CD4-positive, alpha-beta memory T cell (primary cell): ENCODE measurements at regions not wholly inside any gene's neighbourhood (a gene's known extent, or its start where the extent isn't known, plus 50 kb on each side); places are given as distances from the start of the nearest gene placed in this dataset.

Experiments
- CTCF ChIA-PET: fragments of 350-600 bp; sonication (Branson Sonifier 250); formaldehyde crosslinking; loops from one replicate; lab custom pipeline; 2021; ENCODE audit warnings: inconsistent platforms; ENCODE audit not compliant: partially characterized antibody; lab: Charles Lee
- POLR2A ChIA-PET: fragments of 350-600 bp; sonication (Branson Sonifier 250); formaldehyde crosslinking; loops from one replicate; lab custom pipeline; 2021; ENCODE audit not compliant: partially characterized antibody; lab: Charles Lee
- DNase-seq, 5 donors: peaks; one replicate each; pipeline versions ENCODE4 v3.0.0 to v3.0.0-alpha.2; 2020 to 2022; ENCODE audit warnings: mixed read lengths in 1 of 5
- H3K27ac ChIP-seq: one replicate; pipeline ENCODE4 v1.7.0; 2013; ENCODE audit warnings: low read depth, low read length
- H3K27me3 ChIP-seq: 2 replicates; pipeline ENCODE4 v1.7.0; 2013; ENCODE audit warnings: mild to moderate bottlenecking, low read length, moderate library complexity; ENCODE audit not compliant: insufficient read depth
- H3K36me3 ChIP-seq: 2 replicates; pipeline ENCODE4 v1.7.0; 2013; ENCODE audit warnings: mild to moderate bottlenecking, low read length, moderate library complexity; ENCODE audit not compliant: insufficient read depth
- H3K4me1 ChIP-seq: 2 replicates; pipeline ENCODE4 v1.7.0; 2013; ENCODE audit warnings: mild to moderate bottlenecking, low read length, moderate library complexity; ENCODE audit not compliant: insufficient read depth
- H3K4me3 ChIP-seq, 2 donors: one replicate each; pipeline ENCODE4 v1.7.0; 2013; ENCODE audit warnings: low read length in 2 of 2, mild to moderate bottlenecking in 1 of 2
- H3K9me3 ChIP-seq, 2 donors: one replicate each; pipeline ENCODE4 v1.7.0; 2013; ENCODE audit warnings: low read length in 2 of 2, control low read depth in 1 of 2; ENCODE audit not compliant: control insufficient read depth in 1 of 2
- H3K27ac Mint-ChIP-seq, 7 donors: one replicate each; pipeline ENCODE4 v1.8.0; 2020 to 2021; ENCODE audit warnings: mixed read lengths in 7 of 7, mild to moderate bottlenecking in 6 of 7, inconsistent platforms in 3 of 7, moderate library complexity in 3 of 7
- H3K27me3 Mint-ChIP-seq, 2 donors: one replicate each; pipeline ENCODE4 v1.8.0; 2020 to 2021; ENCODE audit warnings: mixed read lengths in 2 of 2
- H3K36me3 Mint-ChIP-seq, 2 donors: one replicate each; pipeline ENCODE4 v1.8.0; 2020 to 2021; ENCODE audit warnings: mixed read lengths in 2 of 2, inconsistent platforms in 1 of 2, mild to moderate bottlenecking in 1 of 2
- H3K4me1 Mint-ChIP-seq, 4 donors: one replicate each; pipeline ENCODE4 v1.8.0; 2020 to 2021; ENCODE audit warnings: mixed read lengths in 4 of 4, mild to moderate bottlenecking in 1 of 4
- H3K4me3 Mint-ChIP-seq, 8 donors: one replicate each; pipeline ENCODE4 v1.8.0; 2020 to 2021; ENCODE audit warnings: mixed read lengths in 8 of 8, mild to moderate bottlenecking in 7 of 8, moderate library complexity in 6 of 8, inconsistent platforms in 3 of 8
- H3K9me3 Mint-ChIP-seq, 8 donors: one replicate each; pipeline ENCODE4 v1.8.0; 2020 to 2021; ENCODE audit warnings: mixed read lengths in 8 of 8, mild to moderate bottlenecking in 5 of 8, inconsistent platforms in 3 of 8, moderate library complexity in 1 of 8
- intact Hi-C: fragments of 100-400 bp; cut with micrococcal nuclease; formaldehyde crosslinking; loops from one replicate; pipeline ENCODE4 v1.15.1; 2023

DNA sequence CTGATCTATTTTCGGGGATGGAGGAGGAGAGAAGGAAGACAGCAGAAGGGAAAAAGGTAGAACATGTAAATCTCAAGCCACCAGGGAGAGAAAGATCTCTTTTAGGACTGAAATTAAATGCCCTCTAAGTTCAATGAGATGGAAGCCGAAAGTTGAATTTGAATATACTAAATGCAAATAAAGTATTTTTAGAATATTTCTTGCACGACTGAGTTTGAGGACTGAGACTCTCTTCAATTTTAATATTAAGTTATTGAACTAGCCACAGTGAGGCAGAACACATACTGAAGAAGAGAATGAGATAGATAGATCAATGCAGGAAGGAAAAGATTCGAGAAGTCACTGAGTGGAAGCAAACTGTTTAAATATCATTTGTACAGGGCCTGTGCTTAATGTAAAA lies 399.9 kb upstream of the CBLB start:
- H3K36me3 ChIP-seq: no peaks in the 10 kb centered on the region
- no peak overlapping the region for H3K27ac ChIP-seq
- POLR2A ChIA-PET: no interaction called here
- H3K9me3 Mint-ChIP-seq: peaks cover 0 to 3% (median 0%) of the 10 kb centered on the region in 8 donors
- no peak overlapping the region for H3K27ac Mint-ChIP-seq
- no peaks in the 10 kb centered on the region for H3K27me3 Mint-ChIP-seq
- no peak for DNase-seq
- intact Hi-C loops: no loop called here
- H3K4me1 ChIP-seq: no peaks in the 10 kb centered on the region
- CTCF ChIA-PET: no interaction called here
- H3K4me3 Mint-ChIP-seq: no peak overlapping the region
- H3K27me3 ChIP-seq: no peaks in the 10 kb centered on the region
- H3K4me1 Mint-ChIP-seq: no peaks in the 10 kb centered on the region
- H3K4me3 ChIP-seq: no peak overlapping the region
- no peaks in the 10 kb centered on the region for H3K36me3 Mint-ChIP-seq
- H3K9me3 ChIP-seq: no peaks in the 10 kb centered on the region

DNA sequence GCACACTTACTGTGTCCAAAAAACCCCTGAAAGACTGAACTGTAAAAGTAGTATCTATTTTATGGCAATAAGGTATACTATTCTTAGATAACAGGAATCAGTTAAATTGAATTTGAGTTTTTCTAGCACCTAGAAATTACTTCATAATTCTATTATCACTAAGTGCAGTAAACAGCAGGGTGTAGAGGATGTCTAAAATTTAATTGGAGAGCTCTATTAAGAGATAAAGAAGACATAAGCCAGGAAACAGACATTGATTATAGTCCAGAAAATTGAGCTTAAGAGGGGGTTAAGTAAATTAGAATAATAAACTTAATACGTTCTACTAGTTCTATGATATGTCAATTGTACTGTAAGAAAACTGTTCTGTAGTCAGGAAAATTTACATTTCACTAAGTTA lies 403.5 kb upstream of the CBLB start:
- no peak for DNase-seq
- no peak overlapping the region for H3K4me3 Mint-ChIP-seq
- no peaks in the 10 kb centered on the region for H3K9me3 ChIP-seq
- H3K4me1 ChIP-seq: no peaks in the 10 kb centered on the region
- H3K27ac ChIP-seq: no peak overlapping the region
- intact Hi-C loops: no loop called here
- peaks cover 4 to 11% (median 9%) of the 10 kb centered on the region in 4 donors for H3K4me1 Mint-ChIP-seq
- no peaks in the 10 kb centered on the region for H3K36me3 ChIP-seq
- H3K4me3 ChIP-seq: no peak overlapping the region
- H3K9me3 Mint-ChIP-seq: peaks cover 0 to 8% (median 1%) of the 10 kb centered on the region in 8 donors
- no peak overlapping the region for H3K27ac Mint-ChIP-seq
- CTCF ChIA-PET: no interaction called here
- H3K27me3 Mint-ChIP-seq: no peaks in the 10 kb centered on the region
- POLR2A ChIA-PET: no interaction called here
- peaks cover 0 to 4% of the 10 kb centered on the region in 2 donors for H3K36me3 Mint-ChIP-seq
- H3K27me3 ChIP-seq: no peaks in the 10 kb centered on the region

DNA sequence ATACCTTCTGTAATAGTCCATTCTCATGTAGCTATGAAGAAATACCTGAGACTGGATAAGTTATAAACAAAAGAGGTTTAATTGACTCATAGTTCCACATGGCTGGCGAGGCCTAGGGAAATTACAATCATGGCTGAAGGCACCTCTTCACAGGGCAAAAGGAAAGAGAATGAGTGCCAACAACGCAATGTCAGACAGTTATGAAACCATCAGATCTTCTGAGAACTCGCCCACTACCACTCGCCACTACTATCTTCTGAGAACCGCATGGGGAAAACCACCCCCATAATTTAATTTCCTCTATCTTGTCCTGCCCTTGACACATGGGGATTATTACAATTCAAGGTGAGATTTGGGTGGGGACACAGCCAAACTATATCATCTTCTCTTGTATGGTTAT lies 406.8 kb upstream of the CBLB start:
- POLR2A ChIA-PET: no interaction called here
- H3K27me3 ChIP-seq: no peaks in the 10 kb centered on the region
- H3K27ac ChIP-seq: no peak overlapping the region
- Mint-ChIP-seq H3K9me3 (peaks cover 0 to 8% (median 1%) of the 10 kb centered on the region in 8 donors), H3K4me3 (no peak overlapping the region), H3K27me3 (no peaks in the 10 kb centered on the region), H3K36me3 (peaks cover 0 to 4% of the 10 kb centered on the region in 2 donors), H3K27ac (no peak overlapping the region), H3K4me1 (peaks cover 8 to 22% (median 15%) of the 10 kb centered on the region in 4 donors)
- no peak for DNase-seq
- CTCF ChIA-PET: no interaction called here
- no peak overlapping the region for H3K4me3 ChIP-seq
- H3K4me1 ChIP-seq: no peaks in the 10 kb centered on the region
- no peaks in the 10 kb centered on the region for H3K36me3 ChIP-seq
- H3K9me3 ChIP-seq: no peaks in the 10 kb centered on the region
- intact Hi-C loops: no loop called here

- Mint-ChIP-seq H3K4me1 (peaks cover 8 to 22% (median 15%) of the 10 kb centered on the region in 4 donors), H3K27me3 (no peaks in the 10 kb centered on the region), H3K27ac (peak overlapping the region in 1 of 7 donors; percentile 46), H3K4me3 (no peak overlapping the region), H3K9me3 (peaks cover 0 to 8% (median 1%) of the 10 kb centered on the region in 8 donors), H3K36me3 (peaks cover 0 to 4% of the 10 kb centered on the region in 2 donors)
- Histone ChIP-seq H3K4me1 (no peaks in the 10 kb centered on the region), H3K27ac (no peak overlapping the region), H3K9me3 (no peaks in the 10 kb centered on the region), H3K27me3 (no peaks in the 10 kb centered on the region), H3K36me3 (no peaks in the 10 kb centered on the region), H3K4me3 (no peak overlapping the region)
- CTCF ChIA-PET: no interaction called here
- POLR2A ChIA-PET: no interaction called here
- DNase-seq: no peak
- intact Hi-C loops: no loop called here
These were observed 407.3 kb upstream of the CBLB start for GRCh38 chr3:106276151-106276550.

- Mint-ChIP-seq H3K4me3 (no peak overlapping the region), H3K36me3 (peaks cover 0 to 4% of the 10 kb centered on the region in 2 donors)
These were observed 408.2 kb upstream of the CBLB start for GRCh38 chr3:106276755-106277612.

DNA sequence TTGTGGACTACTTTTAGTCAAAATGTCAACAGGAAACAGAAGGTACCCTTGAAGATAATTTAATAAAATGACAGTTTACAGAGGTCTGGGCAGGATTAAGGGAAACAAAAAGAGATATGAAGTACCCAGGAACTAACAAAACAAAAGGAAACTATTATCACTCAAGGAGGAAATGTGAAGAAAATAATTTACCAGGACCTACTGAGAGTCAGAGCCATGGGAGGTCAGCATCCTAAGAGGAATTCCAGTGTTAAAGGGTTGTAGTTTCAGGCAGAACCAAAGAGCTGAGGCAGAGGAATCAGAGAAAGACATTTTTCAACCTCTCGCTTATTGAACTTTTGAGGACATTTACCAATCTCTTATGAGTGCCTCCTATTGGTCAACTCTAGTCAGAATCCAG lies 408.9 kb upstream of the CBLB start:
- no peak for DNase-seq

More at GRCh38 chr3:106276755-106277612, 408.2 kb upstream of the CBLB start:
- no peak for DNase-seq
- H3K27me3 Mint-ChIP-seq: no peaks in the 10 kb centered on the region
- no peaks in the 10 kb centered on the region for H3K27me3 ChIP-seq
- intact Hi-C loops: no loop called here
- ChIA-PET POLR2A (no interaction called here), CTCF (no interaction called here)
- H3K27ac ChIP-seq: no peak overlapping the region
- no peak overlapping the region for H3K4me3 ChIP-seq
- no peaks in the 10 kb centered on the region for H3K4me1 ChIP-seq
- H3K9me3 ChIP-seq: no peaks in the 10 kb centered on the region
- peaks cover 0 to 8% (median 1%) of the 10 kb centered on the region in 8 donors for H3K9me3 Mint-ChIP-seq
- H3K27ac Mint-ChIP-seq: peak overlapping the region in 1 of 7 donors; percentile 28
- no peaks in the 10 kb centered on the region for H3K36me3 ChIP-seq
- peaks cover 8 to 22% (median 15%) of the 10 kb centered on the region in 4 donors for H3K4me1 Mint-ChIP-seq

GRCh38 chr3:106281221-106281620 lies 412.4 kb upstream of the CBLB start:
- ChIA-PET CTCF (interaction anchor here (1.2 kb wide), 1 partner anchor 13 kb away, joined by 3 read pairs; no protein-coding TSS in a partner anchor), POLR2A (no interaction called here)
- no peaks in the 10 kb centered on the region for H3K27me3 Mint-ChIP-seq
- no peak for DNase-seq
- no peaks in the 10 kb centered on the region for H3K36me3 Mint-ChIP-seq
- Histone ChIP-seq H3K4me3 (no peak overlapping the region), H3K27me3 (no peaks in the 10 kb centered on the region), H3K36me3 (no peaks in the 10 kb centered on the region), H3K4me1 (no peaks in the 10 kb centered on the region), H3K9me3 (no peaks in the 10 kb centered on the region), H3K27ac (no peak overlapping the region)
- H3K27ac Mint-ChIP-seq: no peak overlapping the region
- H3K9me3 Mint-ChIP-seq: no peaks in the 10 kb centered on the region
- intact Hi-C loops: no loop called here
- peaks cover 8 to 21% (median 13%) of the 10 kb centered on the region in 4 donors for H3K4me1 Mint-ChIP-seq
- H3K4me3 Mint-ChIP-seq: no peak overlapping the region

More for the DNA sequence above, 408.9 kb upstream of the CBLB start:
- POLR2A ChIA-PET: no interaction called here
- H3K27ac Mint-ChIP-seq: no peak overlapping the region
- H3K4me1 ChIP-seq: no peaks in the 10 kb centered on the region
- peaks cover 8 to 22% (median 15%) of the 10 kb centered on the region in 4 donors for H3K4me1 Mint-ChIP-seq
- H3K27me3 Mint-ChIP-seq: no peaks in the 10 kb centered on the region
- intact Hi-C loops: no loop called here
- peaks cover 0 to 4% of the 10 kb centered on the region in 2 donors for H3K36me3 Mint-ChIP-seq
- no peak overlapping the region for H3K4me3 ChIP-seq
- peaks cover 0 to 8% (median under 1%) of the 10 kb centered on the region in 8 donors for H3K9me3 Mint-ChIP-seq
- no peak overlapping the region for H3K27ac ChIP-seq
- H3K36me3 ChIP-seq: no peaks in the 10 kb centered on the region
- CTCF ChIA-PET: no interaction called here
- H3K27me3 ChIP-seq: no peaks in the 10 kb centered on the region
- H3K4me3 Mint-ChIP-seq: no peak overlapping the region
- H3K9me3 ChIP-seq: no peaks in the 10 kb centered on the region
